GM12878 (cell line): ENCODE measurements at regions not wholly inside any gene's neighbourhood (a gene's known extent, or its start where the extent isn't known, plus 50 kb on each side); places are given as distances from the start of the nearest gene placed in this dataset.

Source experiments
- CEBPB ChIP-seq, 2 experiments: fragments of 150-350 bp in 1 of 2; IDR thresholded peaks; 2 replicates each; pipeline ENCODE4 v1.6.1; 2012 to 2014; ENCODE audit warnings: low read depth in 2 of 2, low read length in 2 of 2, borderline replicate concordance in 1 of 2, inconsistent platforms in 1 of 2
- CHD2 ChIP-seq: IDR thresholded peaks from 2 replicates; pipeline ENCODE4 v1.6.1; 2011; ENCODE audit warnings: low read depth, low read length, improper control_type of control experiment, borderline replicate concordance
- RAD21 ChIP-seq: IDR thresholded peaks from 2 replicates; pipeline ENCODE4 v1.6.1; 2011; ENCODE audit warnings: mild to moderate bottlenecking, low read depth, low read length, moderate library complexity; ENCODE audit not compliant: insufficient read depth
- TF ChIP-seq, protein P1 (sequence below): IDR thresholded peaks from 2 replicates; pipeline ENCODE4 v1.6.1; 2011; ENCODE audit warnings: borderline replicate concordance, low read depth, mild to moderate bottlenecking, moderate library complexity, mixed read lengths, low read length; ENCODE audit not compliant: insufficient read depth; ENCODE audit errors: extremely low read length
- TF ChIP-seq, protein P2 (sequence below): IDR thresholded peaks from 2 replicates; pipeline ENCODE4 v1.6.1; 2012; ENCODE audit warnings: low read length, inconsistent platforms

DNA sequence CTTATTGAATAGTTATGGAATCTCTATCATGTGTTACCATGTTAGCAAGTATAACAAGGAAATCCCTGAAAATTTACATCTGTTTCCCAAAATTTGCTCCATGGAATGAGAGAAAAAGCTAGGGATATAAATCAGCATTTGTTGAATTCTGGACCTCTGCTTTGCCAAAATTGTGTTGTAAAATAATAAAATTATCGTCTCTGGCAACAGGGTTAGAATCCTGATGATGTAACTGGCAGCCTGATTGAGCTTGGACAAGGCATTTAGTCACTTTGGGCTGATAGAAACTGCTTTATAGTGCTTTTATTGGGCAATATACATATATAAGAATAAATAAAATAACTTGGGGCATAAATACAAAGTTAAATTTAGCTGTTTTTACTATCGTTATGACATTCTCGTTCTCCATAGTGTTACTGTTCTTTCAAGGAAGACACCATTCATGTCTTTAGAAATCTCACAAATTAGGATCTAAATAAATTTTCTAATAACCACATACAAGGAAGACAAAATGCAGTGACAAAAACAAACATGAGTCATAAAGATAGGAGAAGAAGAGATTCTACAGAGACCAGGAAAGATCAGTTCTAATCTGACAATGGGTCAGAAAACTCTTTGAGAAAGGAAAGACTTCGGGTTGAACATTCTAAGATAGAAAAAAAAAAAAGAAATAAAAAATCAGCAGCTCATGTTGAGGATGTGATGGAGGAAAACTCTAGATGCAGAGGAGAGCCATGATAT, 145.0 kb upstream of the CDH10 start:
- TF ChIP-seq RAD21 (no peak), CHD2 (no peak), CEBPB (IDR thresholded peaks at IDR 0.05; ENCODE audit: borderline replicate concordance in 1 of 2, low read depth in 2 of 2, low read length in 2 of 2) (no peak)
- TF ChIP-seq, protein P1, sequence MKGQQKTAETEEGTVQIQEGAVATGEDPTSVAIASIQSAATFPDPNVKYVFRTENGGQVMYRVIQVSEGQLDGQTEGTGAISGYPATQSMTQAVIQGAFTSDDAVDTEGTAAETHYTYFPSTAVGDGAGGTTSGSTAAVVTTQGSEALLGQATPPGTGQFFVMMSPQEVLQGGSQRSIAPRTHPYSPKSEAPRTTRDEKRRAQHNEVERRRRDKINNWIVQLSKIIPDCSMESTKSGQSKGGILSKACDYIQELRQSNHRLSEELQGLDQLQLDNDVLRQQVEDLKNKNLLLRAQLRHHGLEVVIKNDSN = no peak
- TF ChIP-seq, protein P2, sequence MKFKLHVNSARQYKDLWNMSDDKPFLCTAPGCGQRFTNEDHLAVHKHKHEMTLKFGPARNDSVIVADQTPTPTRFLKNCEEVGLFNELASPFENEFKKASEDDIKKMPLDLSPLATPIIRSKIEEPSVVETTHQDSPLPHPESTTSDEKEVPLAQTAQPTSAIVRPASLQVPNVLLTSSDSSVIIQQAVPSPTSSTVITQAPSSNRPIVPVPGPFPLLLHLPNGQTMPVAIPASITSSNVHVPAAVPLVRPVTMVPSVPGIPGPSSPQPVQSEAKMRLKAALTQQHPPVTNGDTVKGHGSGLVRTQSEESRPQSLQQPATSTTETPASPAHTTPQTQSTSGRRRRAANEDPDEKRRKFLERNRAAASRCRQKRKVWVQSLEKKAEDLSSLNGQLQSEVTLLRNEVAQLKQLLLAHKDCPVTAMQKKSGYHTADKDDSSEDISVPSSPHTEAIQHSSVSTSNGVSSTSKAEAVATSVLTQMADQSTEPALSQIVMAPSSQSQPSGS = no peak
